ENCODE measurements at regions not wholly inside any gene's neighbourhood (a gene's known extent, or its start where the extent isn't known, plus 50 kb on each side); places are given as distances from the start of the nearest gene placed in this dataset.

DNA sequence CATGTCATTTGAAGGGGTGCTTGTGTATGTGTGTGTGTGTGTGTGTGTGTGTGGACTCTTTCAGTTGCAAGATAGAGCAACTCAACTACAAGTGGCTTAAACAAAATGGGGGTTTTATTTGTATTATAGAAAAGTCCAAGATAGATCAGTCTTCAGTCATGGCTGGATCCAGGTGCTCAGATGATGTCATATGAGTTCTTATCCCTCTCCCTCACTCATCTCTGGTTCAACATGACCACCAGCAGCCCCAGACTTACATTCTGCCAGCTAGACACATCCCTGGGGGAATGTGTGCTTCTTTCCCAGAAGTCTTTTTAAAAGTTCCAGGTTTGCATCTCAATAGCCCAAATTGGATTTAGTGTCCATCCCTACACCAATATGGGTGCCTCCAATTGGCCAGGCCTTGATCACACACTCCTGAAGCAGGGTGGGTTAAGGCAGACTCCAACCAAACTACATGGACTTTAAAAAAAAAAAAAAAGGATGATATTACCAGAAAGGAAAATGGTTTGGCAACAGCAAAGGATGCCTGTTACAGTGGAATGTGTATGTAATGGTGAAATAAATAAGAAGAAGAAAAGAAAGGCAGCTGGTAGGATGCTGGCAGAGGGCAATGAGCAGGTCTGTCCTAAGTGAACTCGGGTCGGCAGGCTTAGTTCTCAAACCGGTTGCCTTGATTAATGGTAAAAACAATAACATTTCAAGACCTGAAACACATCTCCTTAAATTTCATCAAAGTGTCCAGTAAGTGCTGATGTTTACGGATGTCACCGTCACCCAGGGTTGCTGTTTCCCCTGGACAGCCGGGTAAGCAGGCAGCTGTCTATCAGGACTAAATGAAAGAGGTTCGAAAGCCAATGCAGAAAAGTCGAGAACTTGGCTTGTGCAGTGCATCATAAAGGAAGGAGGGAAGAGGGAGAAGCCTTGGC lies 107.7 kb downstream of the SMIM20 start:
- TF ChIP-seq CTCF (IDR thresholded peaks at IDR 0.05) (no peak), POLR2A (IDR thresholded peaks at IDR 0.05) (no peak)

All from heart left ventricle (tissue), 13 donors.